ENCODE measurements at regions not wholly inside any gene's neighbourhood (a gene's known extent, or its start where the extent isn't known, plus 50 kb on each side); places are given as distances from the start of the nearest gene placed in this dataset.
"Not testable (repeated sequence)": the region's sequence is repeated elsewhere in the genome, so short reads cannot be mapped to it uniquely, and the experiment has no call there.

GRCh38 chr2:16394986-16395550, 270.6 kb downstream of the CYRIA start:
- DNase-seq (ENCODE audit: low read depth) = no peak

GRCh38 chr2:16394072-16394985, 271.3 kb downstream of the CYRIA start:
- DNase-seq (ENCODE audit: low read depth) = no peak

GRCh38 chr2:16393500-16394071, 272.0 kb downstream of the CYRIA start:
- DNase-seq (ENCODE audit: low read depth) = no peak

- DNase-seq (ENCODE audit: low read depth) = no peak
Observed at GRCh38 chr2:16392647-16393499, 272.8 kb downstream of the CYRIA start.

GRCh38 chr2:16391986-16392385, 273.6 kb downstream of the CYRIA start:
- DNase-seq (ENCODE audit: low read depth) = no peak

GRCh38 chr2:16390561-16390960, 275.1 kb downstream of the CYRIA start:
- no peak for DNase-seq (ENCODE audit: low read depth)

GRCh38 chr2:16389611-16390010, 276.0 kb downstream of the CYRIA start:
- DNase-seq (ENCODE audit: low read depth) = no peak

GRCh38 chr2:16388199-16388830, 277.3 kb downstream of the CYRIA start:
- DNase-seq (ENCODE audit: low read depth) = peak; percentile 73

- DNase-seq (ENCODE audit: low read depth) = no peak
Observed at GRCh38 chr2:16387461-16387984, 278.1 kb downstream of the CYRIA start.

- no peak for DNase-seq (ENCODE audit: low read depth)
Observed at GRCh38 chr2:16386431-16386830, 279.2 kb downstream of the CYRIA start.

GRCh38 chr2:16386031-16386430, 279.6 kb downstream of the CYRIA start:
- DNase-seq (ENCODE audit: low read depth) = no peak

GRCh38 chr2:16385341-16385740, 280.3 kb downstream of the CYRIA start:
- no peak for DNase-seq (ENCODE audit: low read depth)

- DNase-seq (ENCODE audit: low read depth) = no peak
Observed at GRCh38 chr2:16383411-16383810, 282.2 kb downstream of the CYRIA start.

GRCh38 chr2:16382451-16382850, 283.2 kb downstream of the CYRIA start:
- DNase-seq (ENCODE audit: low read depth) = no peak

GRCh38 chr2:16381511-16381910, 284.1 kb downstream of the CYRIA start:
- no peak for DNase-seq (ENCODE audit: low read depth)

- DNase-seq (ENCODE audit: low read depth) = not testable (repeated sequence)
Observed at GRCh38 chr2:16379901-16380300, 285.7 kb downstream of the CYRIA start.

GRCh38 chr2:16379061-16379460, 286.6 kb downstream of the CYRIA start:
- not testable (repeated sequence) for DNase-seq (ENCODE audit: low read depth)

GRCh38 chr2:16378031-16378430, 287.6 kb downstream of the CYRIA start:
- no peak for DNase-seq (ENCODE audit: low read depth)

GRCh38 chr2:16375981-16376380, 289.7 kb downstream of the CYRIA start:
- DNase-seq (ENCODE audit: low read depth) = no peak

- DNase-seq (ENCODE audit: low read depth) = no peak
Observed at GRCh38 chr2:16375351-16375750, 290.3 kb downstream of the CYRIA start.

GRCh38 chr2:16374671-16375070, 291.0 kb downstream of the CYRIA start:
- no peak for DNase-seq (ENCODE audit: low read depth)
